DOHH2 (cell line): ENCODE measurements at regions not wholly inside any gene's neighbourhood (a gene's known extent, or its start where the extent isn't known, plus 50 kb on each side); places are given as distances from the start of the nearest gene placed in this dataset.
"Not testable (repeated sequence)": the region's sequence is repeated elsewhere in the genome, so short reads cannot be mapped to it uniquely, and the experiment has no call there.

Experiments
- EZH2phosphoT487 ChIP-seq: fragments of 200-600 bp; sonication (generic); IDR thresholded peaks from 2 replicates; pipeline ENCODE4 v1.6.1; 2017; ENCODE audit warnings: borderline replicate concordance, mild to moderate bottlenecking, antibody characterized with exemption, low read length, moderate library complexity, mixed read lengths
- TF ChIP-seq, protein P1 (sequence below): fragments of 200-600 bp; sonication (generic); IDR thresholded peaks from one replicate; pipeline ENCODE4 v1.5.1; 2014; ENCODE audit warnings: antibody characterized with exemption, mild to moderate bottlenecking, low read depth, low read length; ENCODE audit not compliant: poor library complexity, severe bottlenecking

DNA sequence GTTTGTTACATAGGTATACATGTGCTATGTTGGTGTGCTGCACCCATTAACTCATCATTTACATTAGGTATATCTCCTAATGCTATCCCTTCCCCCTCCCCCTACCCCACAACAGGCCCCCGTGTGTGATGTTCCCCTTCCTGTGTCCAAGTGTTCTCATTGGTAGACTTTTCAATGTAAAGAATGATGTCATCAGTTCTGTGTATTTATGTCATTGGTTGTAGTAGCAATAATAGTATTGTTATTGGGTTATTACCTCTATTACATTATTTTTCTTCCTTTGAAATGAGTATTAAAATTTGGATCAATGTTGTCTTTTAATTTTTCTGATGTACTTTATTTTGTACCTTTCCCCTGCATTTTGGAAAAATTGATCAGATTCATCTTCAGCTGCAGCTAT, 214.1 kb downstream of the TPRG1 start:
- TF ChIP-seq, protein P1, sequence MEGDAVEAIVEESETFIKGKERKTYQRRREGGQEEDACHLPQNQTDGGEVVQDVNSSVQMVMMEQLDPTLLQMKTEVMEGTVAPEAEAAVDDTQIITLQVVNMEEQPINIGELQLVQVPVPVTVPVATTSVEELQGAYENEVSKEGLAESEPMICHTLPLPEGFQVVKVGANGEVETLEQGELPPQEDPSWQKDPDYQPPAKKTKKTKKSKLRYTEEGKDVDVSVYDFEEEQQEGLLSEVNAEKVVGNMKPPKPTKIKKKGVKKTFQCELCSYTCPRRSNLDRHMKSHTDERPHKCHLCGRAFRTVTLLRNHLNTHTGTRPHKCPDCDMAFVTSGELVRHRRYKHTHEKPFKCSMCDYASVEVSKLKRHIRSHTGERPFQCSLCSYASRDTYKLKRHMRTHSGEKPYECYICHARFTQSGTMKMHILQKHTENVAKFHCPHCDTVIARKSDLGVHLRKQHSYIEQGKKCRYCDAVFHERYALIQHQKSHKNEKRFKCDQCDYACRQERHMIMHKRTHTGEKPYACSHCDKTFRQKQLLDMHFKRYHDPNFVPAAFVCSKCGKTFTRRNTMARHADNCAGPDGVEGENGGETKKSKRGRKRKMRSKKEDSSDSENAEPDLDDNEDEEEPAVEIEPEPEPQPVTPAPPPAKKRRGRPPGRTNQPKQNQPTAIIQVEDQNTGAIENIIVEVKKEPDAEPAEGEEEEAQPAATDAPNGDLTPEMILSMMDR = not testable (repeated sequence)
- not testable (repeated sequence) for TF ChIP-seq EZH2phosphoT487
